SK-N-SH (cell line): ENCODE measurements at regions not wholly inside any gene's neighbourhood (a gene's known extent, or its start where the extent isn't known, plus 50 kb on each side); places are given as distances from the start of the nearest gene placed in this dataset.

Experiments used
- CTCF ChIP-seq: fragments of 200-600 bp; sonication (generic); IDR thresholded peaks from 2 replicates; pipeline ENCODE4 v1.6.1; 2017; ENCODE audit warnings: antibody characterized with exemption, mild to moderate bottlenecking, moderate library complexity
- REST ChIP-seq: IDR thresholded peaks from 2 replicates; pipeline ENCODE4 v1.6.1; 2012; ENCODE audit warnings: mild to moderate bottlenecking, low read depth, low read length, moderate library complexity
- SIN3A ChIP-seq: IDR thresholded peaks from 2 replicates; pipeline ENCODE4 v1.6.1; 2012; ENCODE audit warnings: low read depth, mild to moderate bottlenecking, low read length, moderate library complexity, borderline replicate concordance
- YY1 ChIP-seq: IDR thresholded peaks from 2 replicates; pipeline ENCODE4 v1.4.0; 2012; ENCODE audit warnings: low read depth, mild to moderate bottlenecking

- no peak for TF ChIP-seq YY1
- TF ChIP-seq REST: no peak
- no peak for TF ChIP-seq CTCF
- no peak for TF ChIP-seq SIN3A
Measured at GRCh38 chr15:97168704-97169475, 791.6 kb upstream of the ARRDC4 start.
